CD4-positive, alpha-beta T cell (primary cell): ENCODE measurements at regions not wholly inside any gene's neighbourhood (a gene's known extent, or its start where the extent isn't known, plus 50 kb on each side); places are given as distances from the start of the nearest gene placed in this dataset.

Experiments
- ATAC-seq: fragments of 200-7000 bp; cut with Tn5 transposase; one replicate; pipeline ENCODE4 v1.10.0; 2022; ENCODE audit warnings: mild to moderate bottlenecking; ENCODE audit not compliant: poor library complexity
- CTCF ChIA-PET: fragments of 350-600 bp; sonication (Branson Sonifier 250); formaldehyde crosslinking; loops from one replicate; lab custom pipeline; 2021; ENCODE audit warnings: antibody characterized with exemption, inconsistent platforms; lab: Charles Lee
- POLR2A ChIA-PET: fragments of 350-600 bp; sonication (Branson Sonifier 250); formaldehyde crosslinking; loops from one replicate; lab custom pipeline; 2021; ENCODE audit warnings: antibody characterized with exemption, inconsistent platforms; lab: Charles Lee
- DNase-seq, 14 experiments: peaks; one replicate each; pipeline ENCODE4 v3.0.0-alpha.2; 2013 to 2020; ENCODE audit warnings: mixed read lengths in 2 of 14
- H3K27ac ChIP-seq, 2 donors: one replicate each; pipeline versions ENCODE4 v1.5.1 to v1.7.0; 2013; ENCODE audit warnings: low read length in 2 of 2, low read depth in 1 of 2, mild to moderate bottlenecking in 1 of 2
- H3K27me3 ChIP-seq, 2 experiments: 1 replicate in 1 of 2; 2 replicates in 1 of 2; pipeline versions ENCODE4 v1.6.1 to v1.7.0; 2013; ENCODE audit warnings: low read length in 2 of 2, control low read depth in 1 of 2, mild to moderate bottlenecking in 1 of 2, moderate library complexity in 1 of 2; ENCODE audit not compliant: insufficient read depth in 2 of 2, control insufficient read depth in 1 of 2
- H3K36me3 ChIP-seq: one replicate; pipeline ENCODE4 v1.6.1; 2013; ENCODE audit warnings: low read length, control low read depth; ENCODE audit not compliant: insufficient read depth
- H3K4me1 ChIP-seq: one replicate; pipeline ENCODE4 v1.6.1; 2013; ENCODE audit warnings: low read length, control low read depth; ENCODE audit not compliant: insufficient read depth
- H3K4me3 ChIP-seq: one replicate; pipeline ENCODE4 v1.5.1; 2013; ENCODE audit warnings: mild to moderate bottlenecking, low read length, moderate library complexity
- H3K9me3 ChIP-seq, 2 experiments: 1 replicate in 1 of 2; 2 replicates in 1 of 2; pipeline versions ENCODE4 v1.6.1 to v1.7.0; 2013; ENCODE audit warnings: low read length in 2 of 2, mild to moderate bottlenecking in 2 of 2, control low read depth in 1 of 2, moderate library complexity in 1 of 2; ENCODE audit not compliant: control insufficient read depth in 1 of 2, insufficient read depth in 1 of 2
- H3K27ac Mint-ChIP-seq: one replicate; pipeline ENCODE4 v1.8.0; 2020; ENCODE audit warnings: mixed read lengths
- H3K27me3 Mint-ChIP-seq: one replicate; pipeline ENCODE4 v1.8.0; 2021; ENCODE audit warnings: mixed read lengths
- H3K36me3 Mint-ChIP-seq: one replicate; pipeline ENCODE4 v1.8.0; 2021; ENCODE audit warnings: low read depth, mixed read lengths
- H3K4me1 Mint-ChIP-seq: one replicate; pipeline ENCODE4 v1.8.0; 2021; ENCODE audit warnings: low read depth, mixed read lengths
- H3K4me3 Mint-ChIP-seq: one replicate; pipeline ENCODE4 v1.8.0; 2020; ENCODE audit warnings: mild to moderate bottlenecking, mixed read lengths
- H3K9me3 Mint-ChIP-seq: one replicate; pipeline ENCODE4 v1.8.0; 2020; ENCODE audit warnings: mixed read lengths
- intact Hi-C, 2 experiments: fragments of 100-400 bp; cut with DNase I in 1 of 2; cut with micrococcal nuclease in 1 of 2; formaldehyde crosslinking; loops; one replicate each; pipeline versions ENCODE4 v1.15.1 to v1.9.0; 2023 to 2025; cut with DNase I, micrococcal nuclease
- TF ChIP-seq, protein P1 (sequence below): fragments of 200-600 bp; IDR thresholded peaks from one replicate; pipeline ENCODE4 v1.8.0; 2022; ENCODE audit warnings: antibody characterized with exemption, mild to moderate bottlenecking

- DNase-seq (no peak), ATAC-seq (no peak)
- no peak overlapping the region for H3K27ac ChIP-seq
- Mint-ChIP-seq H3K4me3 (no peak overlapping the region), H3K36me3 (no peaks in the 10 kb centered on the region), H3K27ac (no peak overlapping the region), H3K27me3 (peaks cover 18% of the 10 kb centered on the region), H3K4me1 (peaks cover 18% of the 10 kb centered on the region), H3K9me3 (no peaks in the 10 kb centered on the region)
- no peak overlapping the region for H3K4me3 ChIP-seq
- CTCF ChIA-PET, result no interaction called here
- TF ChIP-seq, protein P1, sequence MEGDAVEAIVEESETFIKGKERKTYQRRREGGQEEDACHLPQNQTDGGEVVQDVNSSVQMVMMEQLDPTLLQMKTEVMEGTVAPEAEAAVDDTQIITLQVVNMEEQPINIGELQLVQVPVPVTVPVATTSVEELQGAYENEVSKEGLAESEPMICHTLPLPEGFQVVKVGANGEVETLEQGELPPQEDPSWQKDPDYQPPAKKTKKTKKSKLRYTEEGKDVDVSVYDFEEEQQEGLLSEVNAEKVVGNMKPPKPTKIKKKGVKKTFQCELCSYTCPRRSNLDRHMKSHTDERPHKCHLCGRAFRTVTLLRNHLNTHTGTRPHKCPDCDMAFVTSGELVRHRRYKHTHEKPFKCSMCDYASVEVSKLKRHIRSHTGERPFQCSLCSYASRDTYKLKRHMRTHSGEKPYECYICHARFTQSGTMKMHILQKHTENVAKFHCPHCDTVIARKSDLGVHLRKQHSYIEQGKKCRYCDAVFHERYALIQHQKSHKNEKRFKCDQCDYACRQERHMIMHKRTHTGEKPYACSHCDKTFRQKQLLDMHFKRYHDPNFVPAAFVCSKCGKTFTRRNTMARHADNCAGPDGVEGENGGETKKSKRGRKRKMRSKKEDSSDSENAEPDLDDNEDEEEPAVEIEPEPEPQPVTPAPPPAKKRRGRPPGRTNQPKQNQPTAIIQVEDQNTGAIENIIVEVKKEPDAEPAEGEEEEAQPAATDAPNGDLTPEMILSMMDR, result no peak
- intact Hi-C loops, result no loop called here
- peaks cover 8% of the 10 kb centered on the region for H3K4me1 ChIP-seq
- H3K9me3 ChIP-seq, result no peaks in the 10 kb centered on the region
- POLR2A ChIA-PET, result no interaction called here
- H3K36me3 ChIP-seq, result no peaks in the 10 kb centered on the region
- H3K27me3 ChIP-seq, result peaks cover 0 to 6% of the 10 kb centered on the region in 2 experiments
These were observed 333.5 kb downstream of the RRAGC start for GRCh38 chr1:38526046-38526445.

DNA sequence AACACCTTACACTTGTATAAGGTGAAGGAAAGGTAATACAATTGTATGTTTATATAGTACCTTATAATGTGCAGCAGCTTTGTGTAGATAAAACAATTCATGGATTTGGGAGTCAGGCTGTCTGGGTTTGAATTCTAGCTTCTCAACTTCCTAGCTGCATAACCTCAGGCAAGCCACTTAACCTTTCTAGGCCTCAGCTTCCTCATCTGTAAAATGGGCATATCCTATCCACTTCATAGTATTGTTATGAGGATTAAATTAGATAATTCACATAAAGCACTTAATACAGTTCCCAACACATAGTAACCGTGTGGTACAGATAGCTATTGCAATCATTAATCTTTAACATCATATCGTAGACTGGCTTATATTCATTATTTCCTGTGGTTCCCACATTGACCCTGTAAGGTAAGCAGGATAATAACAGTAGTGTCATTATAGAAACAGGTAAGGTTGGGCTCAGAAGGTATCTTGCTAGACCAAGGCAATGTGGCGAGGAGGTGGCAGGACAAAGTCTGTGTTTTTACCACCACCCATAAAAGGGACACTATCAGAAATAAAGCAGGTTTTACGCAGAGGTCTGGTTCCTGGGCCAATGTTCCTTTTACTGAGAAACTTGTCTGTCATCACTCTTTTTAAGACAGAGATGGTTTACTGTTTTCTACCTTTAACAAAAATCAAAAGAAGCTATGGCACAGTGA lies 334.1 kb downstream of the RRAGC start:
- H3K4me3 ChIP-seq, result no peak overlapping the region
- peaks cover 0 to 6% of the 10 kb centered on the region in 2 experiments for H3K27me3 ChIP-seq
- TF ChIP-seq, protein P1, result no peak
- no peaks in the 10 kb centered on the region for H3K36me3 ChIP-seq
- Mint-ChIP-seq H3K9me3 (no peaks in the 10 kb centered on the region), H3K27ac (no peak overlapping the region), H3K36me3 (no peaks in the 10 kb centered on the region), H3K4me3 (no peak overlapping the region), H3K4me1 (peaks cover 18% of the 10 kb centered on the region), H3K27me3 (peaks cover 18% of the 10 kb centered on the region)
- ChIA-PET CTCF (no interaction called here), POLR2A (interaction anchor here (0.6 kb wide), 1 partner anchor 30 kb away, joined by 3 read pairs; no protein-coding TSS in a partner anchor)
- intact Hi-C loops, result no loop called here
- no peaks in the 10 kb centered on the region for H3K9me3 ChIP-seq
- no peak for ATAC-seq
- no peak for DNase-seq
- H3K27ac ChIP-seq, result no peak overlapping the region
- H3K4me1 ChIP-seq, result peaks cover 8% of the 10 kb centered on the region

- Histone ChIP-seq H3K27ac (no peak overlapping the region), H3K36me3 (no peaks in the 10 kb centered on the region), H3K4me3 (no peak overlapping the region), H3K4me1 (peaks cover 8% of the 10 kb centered on the region), H3K27me3 (peaks cover 0 to 6% of the 10 kb centered on the region in 2 experiments), H3K9me3 (no peaks in the 10 kb centered on the region)
- DNase-seq, result no peak
- peaks cover 18% of the 10 kb centered on the region for H3K27me3 Mint-ChIP-seq
- no peak overlapping the region for H3K4me3 Mint-ChIP-seq
- TF ChIP-seq, protein P1, result no peak
- peaks cover 18% of the 10 kb centered on the region for H3K4me1 Mint-ChIP-seq
- intact Hi-C loops, result no loop called here
- ATAC-seq, result no peak
- POLR2A ChIA-PET, result no interaction called here
- H3K27ac Mint-ChIP-seq, result no peak overlapping the region
- CTCF ChIA-PET, result no interaction called here
- no peaks in the 10 kb centered on the region for H3K9me3 Mint-ChIP-seq
- H3K36me3 Mint-ChIP-seq, result no peaks in the 10 kb centered on the region
These were observed 335.4 kb downstream of the RRAGC start for GRCh38 chr1:38524025-38524641.
